Liver (tissue), 8 donors: ENCODE measurements at regions not wholly inside any gene's neighbourhood (a gene's known extent, or its start where the extent isn't known, plus 50 kb on each side); places are given as distances from the start of the nearest gene placed in this dataset.
"Not testable (repeated sequence)": the region's sequence is repeated elsewhere in the genome, so short reads cannot be mapped to it uniquely, and the experiment has no call there.

Experiments
- DNase-seq: peaks from one replicate; pipeline ENCODE4 v3.0.0-alpha.2; 2017; ENCODE audit warnings: low spot score
- H3K27ac ChIP-seq, 2 donors: one replicate each; pipeline ENCODE4 v1.7.0; 2013; ENCODE audit warnings: inconsistent platforms in 2 of 2, low read length in 2 of 2, control low read depth in 1 of 2, low read depth in 1 of 2, mild to moderate bottlenecking in 1 of 2
- H3K27me3 ChIP-seq, 4 donors: one replicate each; pipeline versions ENCODE4 v1.6.1 to v1.7.0; 2013; ENCODE audit warnings: low read length in 3 of 4, inconsistent platforms in 1 of 4, mild to moderate bottlenecking in 1 of 4, moderate library complexity in 1 of 4; ENCODE audit not compliant: control insufficient read depth in 4 of 4, insufficient read depth in 4 of 4
- H3K36me3 ChIP-seq, 4 donors: one replicate each; pipeline versions ENCODE4 v1.6.1 to v1.7.0; 2013; ENCODE audit warnings: low read length in 3 of 4, mild to moderate bottlenecking in 3 of 4, low read depth in 1 of 4, moderate library complexity in 1 of 4; ENCODE audit not compliant: control insufficient read depth in 4 of 4, insufficient read depth in 3 of 4
- H3K4me1 ChIP-seq, 4 donors: one replicate each; pipeline versions ENCODE4 v1.6.1 to v1.7.0; 2013; ENCODE audit warnings: low read length in 3 of 4, mild to moderate bottlenecking in 3 of 4, moderate library complexity in 1 of 4; ENCODE audit not compliant: control insufficient read depth in 4 of 4, insufficient read depth in 4 of 4
- H3K4me3 ChIP-seq, 3 donors: one replicate each; pipeline versions ENCODE4 v1.6.1 to v1.7.0; 2013; ENCODE audit warnings: low read length in 3 of 3, control low read depth in 1 of 3, low read depth in 1 of 3, mild to moderate bottlenecking in 1 of 3
- H3K9ac ChIP-seq, 2 donors: one replicate each; pipeline ENCODE4 v1.7.0; 2013; ENCODE audit warnings: low read length in 2 of 2, mild to moderate bottlenecking in 2 of 2, moderate library complexity in 2 of 2, control low read depth in 1 of 2, low read depth in 1 of 2
- H3K9me3 ChIP-seq, 4 donors: one replicate each; pipeline versions ENCODE4 v1.6.1 to v1.7.0; 2013; ENCODE audit warnings: low read length in 3 of 4; ENCODE audit not compliant: control insufficient read depth in 4 of 4
- ATF3 ChIP-seq: IDR thresholded peaks from 2 replicates; pipeline ENCODE4 v1.6.1; 2016; ENCODE audit warnings: antibody characterized with exemption
- CTCF ChIP-seq: fragments of 150-350 bp; IDR thresholded peaks from 2 replicates; pipeline ENCODE4 v1.5.1; 2017; ENCODE audit warnings: improper control_type of control experiment, low read depth, low read length; ENCODE audit not compliant: missing input control
- EGR1 ChIP-seq, 2 donors: IDR thresholded peaks; 2 replicates each; pipeline ENCODE4 v1.6.1; 2016 to 2018; ENCODE audit warnings: antibody characterized with exemption in 2 of 2, low read depth in 2 of 2
- FOXA1 ChIP-seq: IDR thresholded peaks from 2 replicates; pipeline ENCODE4 v1.6.1; 2016; ENCODE audit warnings: antibody characterized with exemption
- FOXA2 ChIP-seq: IDR thresholded peaks from 2 replicates; pipeline ENCODE4 v1.6.1; 2016; ENCODE audit warnings: antibody characterized with exemption
- GABPA ChIP-seq, 2 donors: IDR thresholded peaks in 1 of 2; conservative IDR thresholded peaks in 1 of 2; 2 replicates each; pipeline ENCODE4 v1.6.1; 2016; ENCODE audit warnings: antibody characterized with exemption in 2 of 2, mild to moderate bottlenecking in 1 of 2, moderate library complexity in 1 of 2
- HNF4A ChIP-seq, 2 donors: conservative IDR thresholded peaks; 2 replicates each; pipeline ENCODE4 v1.6.1; 2016; ENCODE audit warnings: antibody characterized with exemption in 2 of 2, mild to moderate bottlenecking in 2 of 2
- HNF4G ChIP-seq: IDR thresholded peaks from 2 replicates; pipeline ENCODE4 v1.6.1; 2016; ENCODE audit warnings: antibody characterized with exemption
- JUND ChIP-seq, 2 donors: IDR thresholded peaks; 2 replicates each; pipeline ENCODE4 v1.6.1; 2016; ENCODE audit warnings: antibody characterized with exemption in 2 of 2
- MAX ChIP-seq: IDR thresholded peaks from 2 replicates; pipeline ENCODE4 v1.6.1; 2016; ENCODE audit warnings: antibody characterized with exemption
- NR2F2 ChIP-seq: IDR thresholded peaks from 2 replicates; pipeline ENCODE4 v1.6.1; 2016; ENCODE audit warnings: antibody characterized with exemption
- RAD21 ChIP-seq, 2 donors: IDR thresholded peaks; 2 replicates each; pipeline ENCODE4 v1.6.1; 2016; ENCODE audit warnings: antibody characterized with exemption in 2 of 2, mild to moderate bottlenecking in 2 of 2
- REST ChIP-seq: IDR thresholded peaks from 2 replicates; pipeline ENCODE4 v1.6.1; 2016; ENCODE audit warnings: antibody characterized with exemption, mild to moderate bottlenecking
- RXRA ChIP-seq, 2 donors: IDR thresholded peaks; 2 replicates each; pipeline ENCODE4 v1.6.1; 2017 to 2018; ENCODE audit warnings: antibody characterized with exemption in 2 of 2, mild to moderate bottlenecking in 1 of 2
- SP1 ChIP-seq: IDR thresholded peaks from 2 replicates; pipeline ENCODE4 v1.6.1; 2018; ENCODE audit warnings: antibody characterized with exemption, mild to moderate bottlenecking
- TAF1 ChIP-seq: conservative IDR thresholded peaks from 2 replicates; pipeline ENCODE4 v1.6.1; 2016; ENCODE audit warnings: antibody characterized with exemption, mild to moderate bottlenecking
- YY1 ChIP-seq: IDR thresholded peaks from 2 replicates; pipeline ENCODE4 v1.6.1; 2016; ENCODE audit warnings: antibody characterized with exemption, mild to moderate bottlenecking
- ZBTB33 ChIP-seq: IDR thresholded peaks from 2 replicates; pipeline ENCODE4 v1.6.1; 2016; ENCODE audit warnings: antibody characterized with exemption
- WGBS: extraction: QIAGEN DNeasy Blood & Tissue Kit; methylation state at CpG from one replicate; pipeline ENCODE4 v1.1.7; 2013; 5-methylcytosine and 5-hydroxymethylcytosine counted together
- donor health status: healthy.
- donor health status: healthy.
- donor health status: healthy.
- donor health status: healthy.
- donor health status: healthy.

GRCh38 chr9:18299449-18299848 lies 174.5 kb upstream of the ADAMTSL1 start:
- no peaks in the 10 kb centered on the region for H3K9me3 ChIP-seq
- H3K27me3 ChIP-seq = no peaks in the 10 kb centered on the region
- 89% methylated on average over 5 of the region's 5 CpGs for WGBS
- H3K36me3 ChIP-seq = no peaks in the 10 kb centered on the region
- no peak overlapping the region for H3K27ac ChIP-seq
- TF ChIP-seq JUND (IDR thresholded peaks at IDR 0.05) = no peak
- no peak for TF ChIP-seq NR2F2
- no peak for DNase-seq
- no peak overlapping the region for H3K4me3 ChIP-seq
- H3K9ac ChIP-seq = no peak overlapping the region
- no peaks in the 10 kb centered on the region for H3K4me1 ChIP-seq

GRCh38 chr9:18305167-18305806 lies 168.7 kb upstream of the ADAMTSL1 start:
- not testable (repeated sequence) for H3K27me3 ChIP-seq, H3K4me3 ChIP-seq, H3K9me3 ChIP-seq, DNase-seq, H3K27ac ChIP-seq, H3K4me1 ChIP-seq, H3K36me3 ChIP-seq, H3K9ac ChIP-seq
- WGBS = 73% methylated on average over 10 of the region's 10 CpGs

GRCh38 chr9:18314316-18314715 lies 159.6 kb upstream of the ADAMTSL1 start:
- DNase-seq = no peak
- WGBS = 90% methylated on average over 14 of the region's 14 CpGs
- H3K9me3 ChIP-seq = no peaks in the 10 kb centered on the region
- TF ChIP-seq EGR1 (IDR thresholded peaks at IDR 0.05; ENCODE audit: low read depth in 2 of 2) (no peak), GABPA (IDR thresholded peaks at IDR 0.05 in 1 of 2, conservative IDR thresholded peaks at IDR 0.05 in 1 of 2) (no peak), RXRA (IDR thresholded peaks at IDR 0.05) (no peak), REST (no peak), HNF4G (no peak), SP1 (no peak), FOXA1 (no peak), JUND (IDR thresholded peaks at IDR 0.05) (no peak), ZBTB33 (no peak), FOXA2 (no peak), ATF3 (no peak), YY1 (no peak), HNF4A (conservative IDR thresholded peaks at IDR 0.05) (no peak), RAD21 (IDR thresholded peaks at IDR 0.05) (no peak), TAF1 (no peak), CTCF (no peak), NR2F2 (no peak), MAX (no peak)
- no peaks in the 10 kb centered on the region for H3K36me3 ChIP-seq
- H3K27me3 ChIP-seq = no peaks in the 10 kb centered on the region
- no peak overlapping the region for H3K27ac ChIP-seq
- H3K9ac ChIP-seq = no peak overlapping the region
- H3K4me3 ChIP-seq = no peak overlapping the region
- H3K4me1 ChIP-seq = no peaks in the 10 kb centered on the region
